ENCODE measurements at regions not wholly inside any gene's neighbourhood (a gene's known extent, or its start where the extent isn't known, plus 50 kb on each side); places are given as distances from the start of the nearest gene placed in this dataset.

DNA sequence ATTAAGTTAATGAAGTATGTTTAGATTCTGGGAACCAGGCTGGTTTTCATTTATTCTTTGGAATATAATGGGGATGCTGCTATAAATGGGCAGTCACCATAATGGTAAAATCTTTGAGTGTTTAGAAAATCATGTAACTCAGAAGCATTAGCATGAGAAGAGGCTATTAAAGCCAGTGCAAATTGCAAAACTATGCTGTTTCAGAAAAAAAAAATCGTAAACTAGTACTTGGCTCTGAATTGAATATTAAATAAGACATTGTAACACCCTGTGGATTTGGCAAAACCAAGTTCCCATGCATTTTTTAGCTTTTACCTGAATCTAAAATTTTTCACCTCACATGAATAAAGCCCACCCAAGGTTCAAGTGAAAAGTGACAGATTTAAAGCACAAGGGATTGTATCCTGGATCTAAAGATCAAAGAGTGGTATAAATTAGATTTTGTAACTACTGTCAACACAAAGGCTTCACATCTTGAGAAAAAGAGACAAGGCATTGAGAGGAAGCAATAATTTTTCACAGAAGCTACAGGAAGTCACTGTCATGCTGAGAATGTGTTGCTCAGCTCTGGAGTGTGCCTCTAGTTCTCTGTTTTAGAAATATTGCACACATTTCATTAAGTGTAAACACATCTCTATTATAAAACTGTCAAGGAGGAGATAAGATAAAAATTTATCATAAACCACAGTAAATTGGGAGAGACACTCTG is 142.2 kb downstream of the ABCA8 start:
- no peak overlapping the region for H3K4me3 ChIP-seq
- no peaks in the 10 kb centered on the region for H3K36me3 ChIP-seq
- no peaks in the 10 kb centered on the region for H3K4me1 ChIP-seq
- H3K27me3 ChIP-seq, result no peaks in the 10 kb centered on the region
- no peak overlapping the region for H3K27ac ChIP-seq
- DNase-seq, result no peak
- no peaks in the 10 kb centered on the region for H3K9me3 ChIP-seq
- no peak for TF ChIP-seq POLR2A (IDR thresholded peaks at IDR 0.05)
- no peak for TF ChIP-seq CTCF (IDR thresholded peaks at IDR 0.05)

DNA sequence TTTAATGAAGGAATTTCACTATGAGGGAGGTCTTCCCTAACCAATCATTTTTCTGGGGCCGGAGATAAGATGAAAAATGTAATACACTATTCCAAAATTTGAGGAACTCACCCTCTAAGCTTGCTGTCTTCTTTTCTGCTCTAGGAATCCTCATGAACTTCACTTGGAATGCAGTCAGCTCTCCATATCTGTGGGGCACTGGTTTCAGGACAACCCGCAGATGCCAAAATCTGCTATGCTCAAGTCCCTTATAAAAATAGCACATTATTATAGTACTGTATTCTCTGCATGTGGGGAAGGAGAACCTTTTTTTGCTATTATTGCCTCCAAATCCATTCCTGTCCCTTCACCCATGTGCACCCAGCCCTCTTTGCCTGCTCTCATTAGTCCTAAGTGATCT is 146.0 kb downstream of the ABCA8 start:
- no peaks in the 10 kb centered on the region for H3K27me3 ChIP-seq
- no peak for DNase-seq
- H3K36me3 ChIP-seq, result no peaks in the 10 kb centered on the region
- no peaks in the 10 kb centered on the region for H3K9me3 ChIP-seq
- H3K27ac ChIP-seq, result no peak overlapping the region
- TF ChIP-seq POLR2A (IDR thresholded peaks at IDR 0.05), result no peak
- TF ChIP-seq CTCF (IDR thresholded peaks at IDR 0.05), result no peak
- H3K4me3 ChIP-seq, result no peak overlapping the region
- no peaks in the 10 kb centered on the region for H3K4me1 ChIP-seq

GRCh38 chr17:68807998-68808772 is 147.0 kb downstream of the ABCA8 start:
- Histone ChIP-seq H3K27ac (no peak overlapping the region), H3K4me3 (no peak overlapping the region), H3K9me3 (no peaks in the 10 kb centered on the region), H3K4me1 (no peaks in the 10 kb centered on the region), H3K36me3 (no peaks in the 10 kb centered on the region), H3K27me3 (no peaks in the 10 kb centered on the region)
- DNase-seq, result no peak
- TF ChIP-seq POLR2A (IDR thresholded peaks at IDR 0.05) (no peak), CTCF (IDR thresholded peaks at IDR 0.05) (no peak)

DNA sequence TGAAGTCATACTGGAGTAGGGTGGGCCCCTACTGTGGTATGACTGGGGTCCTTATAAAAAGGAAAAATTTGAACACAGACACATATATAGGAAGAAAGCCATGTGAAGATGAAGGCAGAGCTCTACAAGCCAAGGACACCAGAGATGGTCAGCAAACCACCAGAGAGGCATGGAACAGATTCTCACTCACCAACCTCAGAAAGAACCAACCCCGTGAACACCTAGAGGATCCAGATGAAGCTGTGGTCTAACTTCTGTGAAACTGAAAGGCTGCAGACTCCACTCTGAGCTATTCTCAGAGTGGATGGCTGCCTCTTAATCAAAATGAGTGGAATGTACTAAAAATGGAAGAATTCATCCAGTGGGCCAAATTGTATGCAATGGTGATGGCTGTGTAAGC is 149.6 kb downstream of the ABCA8 start:
- Histone ChIP-seq H3K4me3 (no peak overlapping the region), H3K27ac (no peak overlapping the region), H3K9me3 (no peaks in the 10 kb centered on the region), H3K27me3 (no peaks in the 10 kb centered on the region), H3K4me1 (no peaks in the 10 kb centered on the region), H3K36me3 (no peaks in the 10 kb centered on the region)
- TF ChIP-seq CTCF (IDR thresholded peaks at IDR 0.05), result no peak
- TF ChIP-seq POLR2A (IDR thresholded peaks at IDR 0.05), result no peak
- no peak for DNase-seq

DNA sequence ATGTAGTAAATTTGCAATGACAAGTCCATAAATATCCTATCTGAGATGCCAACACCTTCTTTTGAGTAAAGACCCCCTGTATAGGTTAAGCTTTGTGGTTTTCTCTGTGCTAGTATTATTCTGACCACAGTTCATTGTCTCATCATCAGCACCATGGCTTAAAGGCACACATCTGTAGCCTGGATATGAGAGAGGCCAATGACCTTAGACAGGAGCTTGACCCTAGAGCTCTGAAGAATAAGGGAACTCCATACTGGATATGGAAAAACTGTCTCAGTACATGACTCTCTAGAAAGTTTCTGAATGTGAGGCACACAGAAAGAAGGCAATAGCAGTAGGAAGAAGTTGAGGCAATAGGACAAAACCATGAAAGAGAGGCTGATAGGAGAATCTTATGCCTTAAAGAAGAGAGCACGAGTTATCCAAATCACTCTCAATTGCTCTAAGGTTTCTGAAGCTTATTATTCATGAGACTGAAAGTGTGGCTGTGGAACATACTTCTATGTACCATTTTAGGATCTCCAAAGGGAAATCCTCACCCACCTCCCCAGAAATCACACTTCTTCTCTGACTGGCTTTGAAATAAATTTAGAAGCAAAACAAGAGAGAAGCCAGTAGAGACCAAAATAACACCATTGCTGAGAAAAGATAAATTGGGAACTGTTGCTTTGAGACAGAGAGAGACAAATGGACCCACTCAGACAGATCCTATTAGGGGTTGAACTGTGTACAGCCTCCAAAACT is 150.2 kb downstream of the ABCA8 start:
- Histone ChIP-seq H3K4me3 (no peak overlapping the region), H3K36me3 (no peaks in the 10 kb centered on the region), H3K9me3 (no peaks in the 10 kb centered on the region), H3K27ac (no peak overlapping the region), H3K27me3 (no peaks in the 10 kb centered on the region), H3K4me1 (no peaks in the 10 kb centered on the region)
- TF ChIP-seq POLR2A (IDR thresholded peaks at IDR 0.05) (no peak), CTCF (IDR thresholded peaks at IDR 0.05) (no peak)
- no peak for DNase-seq
